ENCODE measurements at regions not wholly inside any gene's neighbourhood (a gene's known extent, or its start where the extent isn't known, plus 50 kb on each side); places are given as distances from the start of the nearest gene placed in this dataset.

- no peak for TF ChIP-seq CTCF (IDR thresholded peaks at IDR 0.05)
- no peak for TF ChIP-seq POLR2A (IDR thresholded peaks at IDR 0.05)
Measured at GRCh38 chr13:91172160-91172559, 175.3 kb upstream of the MIR17HG start.

All from thyroid gland (tissue), 4 donors.